Nephron progenitor cell (in vitro differentiated cells): ENCODE measurements at regions not wholly inside any gene's neighbourhood (a gene's known extent, or its start where the extent isn't known, plus 50 kb on each side); places are given as distances from the start of the nearest gene placed in this dataset.

ENCODE experiments used
- DNase-seq: peaks from one replicate; pipeline ENCODE4 v3.0.0; 2021
- H3K27ac Mint-ChIP-seq: 2 replicates; pipeline ENCODE4 v1.8.0; 2021; ENCODE audit warnings: mild to moderate bottlenecking, moderate library complexity, mixed read lengths
- H3K27me3 Mint-ChIP-seq: 2 replicates; pipeline ENCODE4 v1.8.0; 2021; ENCODE audit warnings: mild to moderate bottlenecking, low read depth, mixed read lengths; ENCODE audit not compliant: poor library complexity
- H3K36me3 Mint-ChIP-seq: 2 replicates; pipeline ENCODE4 v1.8.0; 2021; ENCODE audit warnings: low read depth, mixed read lengths
- H3K4me1 Mint-ChIP-seq: 2 replicates; pipeline ENCODE4 v1.8.0; 2021; ENCODE audit warnings: mixed read lengths
- H3K4me3 Mint-ChIP-seq: 2 replicates; pipeline ENCODE4 v1.8.0; 2021; ENCODE audit warnings: mild to moderate bottlenecking, moderate library complexity, mixed read lengths
- H3K9me3 Mint-ChIP-seq: 2 replicates; pipeline ENCODE4 v1.8.0; 2021; ENCODE audit warnings: mild to moderate bottlenecking, moderate library complexity, mixed read lengths
- TF ChIP-seq, protein P1 (sequence below): fragments of 200-600 bp; sonication (generic); IDR thresholded peaks from 2 replicates; pipeline ENCODE4 v1.5.0; 2021; ENCODE audit warnings: antibody characterized with exemption

DNA sequence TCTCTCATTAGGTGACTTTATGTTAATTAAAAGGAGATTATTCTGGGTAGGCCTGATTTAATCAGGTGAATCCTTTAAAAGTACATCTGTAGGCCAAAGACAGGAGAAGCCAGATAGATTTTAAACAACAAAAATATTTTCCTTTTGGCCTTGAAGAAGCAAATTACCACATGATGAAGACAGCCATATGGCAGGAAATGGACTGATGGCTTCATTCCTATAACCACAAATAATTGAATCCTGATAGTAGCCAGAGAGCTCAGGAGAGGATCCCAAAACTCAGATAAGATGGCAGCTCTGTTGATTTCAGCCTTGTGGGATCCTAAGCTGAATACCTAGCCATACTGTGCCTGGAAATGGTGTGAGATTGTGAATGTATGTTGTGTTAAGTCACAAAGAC is 66.1 kb upstream of the PRKX start:
- no peak overlapping the region for H3K27ac Mint-ChIP-seq
- H3K4me1 Mint-ChIP-seq, result no peaks in the 10 kb centered on the region
- no peaks in the 10 kb centered on the region for H3K27me3 Mint-ChIP-seq
- no peaks in the 10 kb centered on the region for H3K9me3 Mint-ChIP-seq
- TF ChIP-seq, protein P1, sequence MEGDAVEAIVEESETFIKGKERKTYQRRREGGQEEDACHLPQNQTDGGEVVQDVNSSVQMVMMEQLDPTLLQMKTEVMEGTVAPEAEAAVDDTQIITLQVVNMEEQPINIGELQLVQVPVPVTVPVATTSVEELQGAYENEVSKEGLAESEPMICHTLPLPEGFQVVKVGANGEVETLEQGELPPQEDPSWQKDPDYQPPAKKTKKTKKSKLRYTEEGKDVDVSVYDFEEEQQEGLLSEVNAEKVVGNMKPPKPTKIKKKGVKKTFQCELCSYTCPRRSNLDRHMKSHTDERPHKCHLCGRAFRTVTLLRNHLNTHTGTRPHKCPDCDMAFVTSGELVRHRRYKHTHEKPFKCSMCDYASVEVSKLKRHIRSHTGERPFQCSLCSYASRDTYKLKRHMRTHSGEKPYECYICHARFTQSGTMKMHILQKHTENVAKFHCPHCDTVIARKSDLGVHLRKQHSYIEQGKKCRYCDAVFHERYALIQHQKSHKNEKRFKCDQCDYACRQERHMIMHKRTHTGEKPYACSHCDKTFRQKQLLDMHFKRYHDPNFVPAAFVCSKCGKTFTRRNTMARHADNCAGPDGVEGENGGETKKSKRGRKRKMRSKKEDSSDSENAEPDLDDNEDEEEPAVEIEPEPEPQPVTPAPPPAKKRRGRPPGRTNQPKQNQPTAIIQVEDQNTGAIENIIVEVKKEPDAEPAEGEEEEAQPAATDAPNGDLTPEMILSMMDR, result no peak
- no peaks in the 10 kb centered on the region for H3K36me3 Mint-ChIP-seq
- no peak for DNase-seq
- no peak overlapping the region for H3K4me3 Mint-ChIP-seq

DNA sequence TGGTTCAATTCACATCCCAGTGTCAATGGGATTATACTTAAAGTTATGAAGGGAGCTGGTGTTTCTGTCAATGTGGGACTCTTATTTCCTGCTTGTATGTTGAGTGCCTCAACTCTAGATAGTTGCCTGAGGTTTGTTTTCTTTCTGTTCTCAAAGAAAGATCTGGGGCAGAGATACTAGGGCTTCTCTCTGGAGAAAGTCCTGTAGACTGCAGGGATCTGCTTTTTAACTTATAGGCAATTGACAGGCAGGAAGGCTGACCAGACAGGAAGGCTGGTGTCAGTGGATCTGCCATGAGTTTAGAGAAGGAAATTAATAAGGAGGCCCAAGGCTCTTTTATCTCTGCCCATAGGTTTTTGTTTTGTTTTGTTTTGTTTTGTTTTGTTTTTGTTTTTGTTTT is 64.0 kb upstream of the PRKX start:
- Mint-ChIP-seq H3K27me3 (peaks cover 6% of the 10 kb centered on the region), H3K36me3 (no peaks in the 10 kb centered on the region), H3K4me3 (no peak overlapping the region), H3K27ac (no peak overlapping the region), H3K9me3 (no peaks in the 10 kb centered on the region), H3K4me1 (no peaks in the 10 kb centered on the region)
- no peak for DNase-seq
- TF ChIP-seq, protein P1, result no peak

DNA sequence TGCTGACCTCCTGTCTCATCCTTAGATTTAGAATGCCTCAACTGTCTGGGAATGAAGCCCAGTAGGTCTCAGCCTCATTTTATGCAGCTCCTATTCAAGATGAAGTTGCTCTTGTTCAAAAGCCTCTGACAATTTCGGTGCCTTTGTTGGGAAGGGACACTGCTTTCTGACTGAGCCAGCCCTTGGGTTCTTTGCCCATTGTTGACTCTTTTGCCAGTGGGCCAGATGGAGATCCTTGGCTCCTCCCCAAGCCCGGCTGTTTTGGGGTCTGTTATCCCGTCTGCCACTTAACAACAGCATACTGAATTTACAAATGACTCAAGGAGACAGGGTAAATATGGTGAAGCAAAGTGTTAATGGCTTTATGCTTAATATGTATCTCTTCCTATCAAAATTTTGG is 58.3 kb upstream of the PRKX start:
- Mint-ChIP-seq H3K4me1 (no peaks in the 10 kb centered on the region), H3K4me3 (no peak overlapping the region), H3K27me3 (peaks cover 6% of the 10 kb centered on the region), H3K9me3 (no peaks in the 10 kb centered on the region), H3K36me3 (no peaks in the 10 kb centered on the region), H3K27ac (no peak overlapping the region)
- TF ChIP-seq, protein P1, result no peak
- no peak for DNase-seq

DNA sequence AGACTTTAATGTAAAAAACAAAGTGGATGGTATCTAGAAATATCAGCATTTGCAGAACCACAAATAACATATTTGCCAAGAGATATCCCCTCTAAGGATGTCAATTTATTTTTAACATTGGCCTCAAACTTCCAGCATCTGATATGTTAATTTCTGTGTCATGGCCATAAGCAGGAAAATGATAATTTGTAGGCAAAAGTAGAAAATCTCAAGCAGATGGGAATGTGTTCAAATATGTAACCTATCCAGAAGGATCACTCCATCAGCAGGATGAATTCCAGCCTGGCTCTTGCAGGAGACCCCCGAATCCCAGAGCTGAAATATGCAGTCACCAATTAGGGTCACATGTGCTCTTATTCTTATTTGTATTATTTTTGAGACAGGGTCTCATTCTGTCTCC is 55.4 kb upstream of the PRKX start:
- no peak overlapping the region for H3K27ac Mint-ChIP-seq
- H3K4me1 Mint-ChIP-seq, result no peaks in the 10 kb centered on the region
- H3K9me3 Mint-ChIP-seq, result no peaks in the 10 kb centered on the region
- peaks cover 12% of the 10 kb centered on the region for H3K27me3 Mint-ChIP-seq
- H3K36me3 Mint-ChIP-seq, result no peaks in the 10 kb centered on the region
- DNase-seq, result no peak
- H3K4me3 Mint-ChIP-seq, result no peak overlapping the region
- TF ChIP-seq, protein P1, result no peak
